Omental fat pad (tissue), 3 donors: ENCODE measurements at regions not wholly inside any gene's neighbourhood (a gene's known extent, or its start where the extent isn't known, plus 50 kb on each side); places are given as distances from the start of the nearest gene placed in this dataset.

ENCODE experiments used
- ATAC-seq: fragments of 150-250 bp; one replicate; pipeline ENCODE4 v1.9.1; 2016; ENCODE audit warnings: mild to moderate bottlenecking, moderate library complexity; ENCODE audit not compliant: low FRiP score
- DNase-seq: peaks from one replicate; pipeline ENCODE4 v3.0.0-alpha.2; 2019; ENCODE audit warnings: low spot score
- CTCF ChIP-seq, 3 donors: fragments of 450-650 bp; IDR thresholded peaks; one replicate each; pipeline ENCODE4 v1.5.1; 2016 to 2017; ENCODE audit warnings: antibody characterized with exemption in 3 of 3, mild to moderate bottlenecking in 3 of 3, moderate library complexity in 2 of 3

- DNase-seq: no peak
- ATAC-seq: no peak
- no peak for TF ChIP-seq CTCF (IDR thresholded peaks at IDR 0.05)
Observed at GRCh38 chr10:62687230-62687748, 117.2 kb upstream of the ADO start.

GRCh38 chr10:62688971-62689700 is 115.4 kb upstream of the ADO start:
- TF ChIP-seq CTCF (IDR thresholded peaks at IDR 0.05): no peak
- ATAC-seq (no peak), DNase-seq (no peak)

- no peak for TF ChIP-seq CTCF (IDR thresholded peaks at IDR 0.05)
- no peak for DNase-seq
- ATAC-seq: no peak
Observed at GRCh38 chr10:62689712-62690111, 114.8 kb upstream of the ADO start.

- TF ChIP-seq CTCF (IDR thresholded peaks at IDR 0.05): no peak
- DNase-seq (no peak), ATAC-seq (no peak)
Observed at GRCh38 chr10:62690703-62691102, 113.8 kb upstream of the ADO start.

GRCh38 chr10:62691336-62691735 is 113.2 kb upstream of the ADO start:
- TF ChIP-seq CTCF (IDR thresholded peaks at IDR 0.05): no peak
- no peak for DNase-seq
- no peak for ATAC-seq

- ATAC-seq (no peak), DNase-seq (no peak)
- TF ChIP-seq CTCF (IDR thresholded peaks at IDR 0.05): no peak
Observed at GRCh38 chr10:62692085-62692484, 112.4 kb upstream of the ADO start.

- ATAC-seq (no peak), DNase-seq (no peak)
- TF ChIP-seq CTCF (IDR thresholded peaks at IDR 0.05): no peak
Observed at GRCh38 chr10:62693306-62693705, 111.2 kb upstream of the ADO start.
